ENCODE measurements at regions not wholly inside any gene's neighbourhood (a gene's known extent, or its start where the extent isn't known, plus 50 kb on each side); places are given as distances from the start of the nearest gene placed in this dataset.

- Mint-ChIP-seq H3K27me3 (ENCODE audit: low read depth) (no peaks in the 10 kb centered on the region), H3K4me3 (no peak overlapping the region), H3K9me3 (no peaks in the 10 kb centered on the region), H3K4me1 (ENCODE audit: low read depth) (peaks cover 9% of the 10 kb centered on the region), H3K36me3 (ENCODE audit: insufficient read depth in 2 of 2) (no peaks in the 10 kb centered on the region), H3K27ac (no peak overlapping the region)
- DNase-seq (no peak), ATAC-seq (replicated peaks in 1 of 2) (no peak)
Observed at GRCh38 chr10:88162852-88163251, 299.4 kb downstream of the PTEN start.

DNA sequence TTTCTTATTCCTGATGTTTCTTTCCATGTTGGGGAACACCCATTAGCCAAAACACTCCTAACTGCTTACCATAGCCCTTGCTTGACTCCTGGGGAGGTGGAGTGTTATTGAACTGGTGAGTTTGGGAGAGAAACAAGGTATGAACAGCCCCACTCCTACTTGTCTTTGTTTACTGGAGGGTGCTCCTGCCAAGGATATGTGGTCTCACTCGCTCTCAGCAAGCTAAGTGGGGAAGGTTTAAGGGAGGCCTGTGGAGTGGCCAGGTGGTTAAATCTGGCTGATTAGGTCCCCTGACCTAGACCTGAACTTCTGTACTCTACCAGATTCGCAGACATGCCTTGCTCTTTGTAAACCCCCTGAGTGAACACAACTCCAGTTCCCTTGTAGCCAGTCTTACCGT, 300.1 kb downstream of the PTEN start:
- ATAC-seq (replicated peaks in 1 of 2) (no peak), DNase-seq (no peak)
- no peak overlapping the region for H3K4me3 Mint-ChIP-seq
- peaks cover 9% of the 10 kb centered on the region for H3K4me1 Mint-ChIP-seq (ENCODE audit: low read depth)
- H3K27me3 Mint-ChIP-seq (ENCODE audit: low read depth), result no peaks in the 10 kb centered on the region
- H3K27ac Mint-ChIP-seq, result no peak overlapping the region
- H3K9me3 Mint-ChIP-seq, result peaks cover 0 to under 1% of the 10 kb centered on the region in 2 donors
- H3K36me3 Mint-ChIP-seq (ENCODE audit: insufficient read depth in 2 of 2), result peaks cover 0 to 1% of the 10 kb centered on the region in 2 donors

DNA sequence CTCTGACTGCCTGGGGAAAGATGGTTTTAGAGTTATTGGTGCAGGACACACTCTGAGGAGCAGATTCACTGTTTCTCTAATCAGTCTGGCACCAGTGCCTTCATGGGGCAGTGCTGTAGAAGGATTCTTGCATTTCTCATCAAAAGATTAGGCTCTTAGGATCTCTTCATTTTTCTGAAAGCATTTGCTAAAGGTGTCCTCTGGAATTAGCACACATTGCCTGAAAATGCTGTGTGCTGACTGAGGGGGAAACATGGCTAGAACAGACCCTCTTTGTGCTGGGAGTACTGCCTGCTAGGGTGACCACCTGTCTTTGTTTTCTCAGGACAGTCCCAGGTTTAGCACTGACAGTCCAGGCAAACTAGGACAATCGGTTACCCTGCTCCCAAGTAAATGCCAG, 301.0 kb downstream of the PTEN start:
- Mint-ChIP-seq H3K9me3 (peaks cover 5 to 7% of the 10 kb centered on the region in 2 donors), H3K4me1 (ENCODE audit: low read depth) (peaks cover 15% of the 10 kb centered on the region), H3K27me3 (ENCODE audit: low read depth) (no peaks in the 10 kb centered on the region), H3K36me3 (ENCODE audit: insufficient read depth in 2 of 2) (peaks cover 4 to 6% of the 10 kb centered on the region in 2 donors), H3K27ac (no peak overlapping the region), H3K4me3 (no peak overlapping the region)
- DNase-seq, result no peak
- ATAC-seq (replicated peaks in 1 of 2), result no peak

GRCh38 chr10:88165849-88166271, 302.4 kb downstream of the PTEN start:
- Mint-ChIP-seq H3K9me3 (peaks cover 9 to 11% of the 10 kb centered on the region in 2 donors), H3K36me3 (ENCODE audit: insufficient read depth in 2 of 2) (peaks cover 6 to 8% of the 10 kb centered on the region in 2 donors)
- ATAC-seq (replicated peaks in 1 of 2), result peak in 1 of 2 donors; percentile 17

GRCh38 chr10:88168171-88169036, 305.0 kb downstream of the PTEN start:
- Mint-ChIP-seq H3K27me3 (ENCODE audit: low read depth) (no peaks in the 10 kb centered on the region), H3K4me3 (no peak overlapping the region), H3K27ac (peak overlapping the region; percentile 26), H3K9me3 (peaks cover 9 to 13% of the 10 kb centered on the region in 2 donors), H3K4me1 (ENCODE audit: low read depth) (peaks cover 24% of the 10 kb centered on the region), H3K36me3 (ENCODE audit: insufficient read depth in 2 of 2) (peaks cover 6 to 8% of the 10 kb centered on the region in 2 donors)
- ATAC-seq (replicated peaks in 1 of 2), result peak; percentile 26 to 36
- no peak for DNase-seq

More at GRCh38 chr10:88165849-88166271, 302.4 kb downstream of the PTEN start:
- DNase-seq, result no peak
- Mint-ChIP-seq H3K4me3 (no peak overlapping the region), H3K4me1 (ENCODE audit: low read depth) (peaks cover 20% of the 10 kb centered on the region), H3K27me3 (ENCODE audit: low read depth) (no peaks in the 10 kb centered on the region), H3K27ac (no peak overlapping the region)

DNA sequence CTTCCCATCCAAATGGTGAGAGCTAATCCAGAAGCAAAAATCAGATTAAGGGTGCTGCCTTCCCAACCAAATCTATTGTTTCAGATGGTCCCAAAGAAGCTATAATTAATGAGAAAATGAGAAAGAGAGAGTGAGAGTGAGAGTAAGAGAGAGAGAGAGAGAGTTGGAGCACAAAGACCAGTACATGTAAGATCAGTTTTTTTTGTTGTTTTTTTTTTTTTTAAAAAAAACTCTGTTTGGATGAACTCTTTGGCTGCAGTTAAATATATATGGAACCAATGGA, 305.6 kb downstream of the PTEN start:
- ATAC-seq (replicated peaks in 1 of 2), result no peak
- Mint-ChIP-seq H3K4me3 (no peak overlapping the region), H3K9me3 (peaks cover 9 to 13% of the 10 kb centered on the region in 2 donors), H3K4me1 (ENCODE audit: low read depth) (peaks cover 24% of the 10 kb centered on the region), H3K36me3 (ENCODE audit: insufficient read depth in 2 of 2) (peaks cover 6 to 8% of the 10 kb centered on the region in 2 donors), H3K27me3 (ENCODE audit: low read depth) (no peaks in the 10 kb centered on the region), H3K27ac (peak overlapping the region; percentile 26)
- no peak for DNase-seq

- Mint-ChIP-seq H3K9me3 (peaks cover 13 to 21% of the 10 kb centered on the region in 2 donors), H3K27me3 (ENCODE audit: low read depth) (no peaks in the 10 kb centered on the region), H3K4me1 (ENCODE audit: low read depth) (peaks cover 24% of the 10 kb centered on the region), H3K36me3 (ENCODE audit: insufficient read depth in 2 of 2) (peaks cover 12 to 13% of the 10 kb centered on the region in 2 donors), H3K4me3 (no peak overlapping the region), H3K27ac (peak overlapping the region; percentile 55)
- ATAC-seq (replicated peaks in 1 of 2) (no peak), DNase-seq (no peak)
Observed at GRCh38 chr10:88170628-88171027, 307.2 kb downstream of the PTEN start.

GRCh38 chr10:88172159-88172558, 308.7 kb downstream of the PTEN start:
- H3K27ac Mint-ChIP-seq, result no peak overlapping the region
- H3K4me3 Mint-ChIP-seq, result no peak overlapping the region
- H3K27me3 Mint-ChIP-seq (ENCODE audit: low read depth), result no peaks in the 10 kb centered on the region
- H3K36me3 Mint-ChIP-seq (ENCODE audit: insufficient read depth in 2 of 2), result peaks cover 12 to 13% of the 10 kb centered on the region in 2 donors
- peaks cover 18 to 22% of the 10 kb centered on the region in 2 donors for H3K9me3 Mint-ChIP-seq
- no peak for DNase-seq
- ATAC-seq (replicated peaks in 1 of 2), result no peak
- peaks cover 20% of the 10 kb centered on the region for H3K4me1 Mint-ChIP-seq (ENCODE audit: low read depth)

- Mint-ChIP-seq H3K4me1 (ENCODE audit: low read depth) (peaks cover 14% of the 10 kb centered on the region), H3K9me3 (peaks cover 18 to 22% of the 10 kb centered on the region in 2 donors), H3K4me3 (no peak overlapping the region), H3K27me3 (ENCODE audit: low read depth) (no peaks in the 10 kb centered on the region), H3K36me3 (ENCODE audit: insufficient read depth in 2 of 2) (peaks cover 10 to 11% of the 10 kb centered on the region in 2 donors), H3K27ac (no peak overlapping the region)
- no peak for ATAC-seq (replicated peaks in 1 of 2)
- DNase-seq, result no peak
Observed at GRCh38 chr10:88174391-88174790, 311.0 kb downstream of the PTEN start.

GRCh38 chr10:88178758-88179157, 315.3 kb downstream of the PTEN start:
- Mint-ChIP-seq H3K27me3 (ENCODE audit: low read depth) (no peaks in the 10 kb centered on the region), H3K27ac (no peak overlapping the region), H3K9me3 (peaks cover 13 to 16% of the 10 kb centered on the region in 2 donors), H3K4me3 (no peak overlapping the region), H3K4me1 (ENCODE audit: low read depth) (no peaks in the 10 kb centered on the region), H3K36me3 (ENCODE audit: insufficient read depth in 2 of 2) (peaks cover 6 to 11% of the 10 kb centered on the region in 2 donors)
- no peak for DNase-seq
- ATAC-seq (replicated peaks in 1 of 2), result no peak

- peaks cover 12% of the 10 kb centered on the region in 2 donors for H3K9me3 Mint-ChIP-seq
- no peaks in the 10 kb centered on the region for H3K27me3 Mint-ChIP-seq (ENCODE audit: low read depth)
- DNase-seq, result no peak
- H3K4me1 Mint-ChIP-seq (ENCODE audit: low read depth), result no peaks in the 10 kb centered on the region
- no peak overlapping the region for H3K4me3 Mint-ChIP-seq
- peaks cover 3 to 10% of the 10 kb centered on the region in 2 donors for H3K36me3 Mint-ChIP-seq (ENCODE audit: insufficient read depth in 2 of 2)
- ATAC-seq (replicated peaks in 1 of 2), result no peak
- no peak overlapping the region for H3K27ac Mint-ChIP-seq
Observed at GRCh38 chr10:88179831-88180230, 316.4 kb downstream of the PTEN start.

GRCh38 chr10:88181902-88182600, 318.6 kb downstream of the PTEN start:
- H3K4me1 Mint-ChIP-seq (ENCODE audit: low read depth), result no peaks in the 10 kb centered on the region
- peaks cover 2 to 5% of the 10 kb centered on the region in 2 donors for H3K36me3 Mint-ChIP-seq (ENCODE audit: insufficient read depth in 2 of 2)
- DNase-seq (no peak), ATAC-seq (replicated peaks in 1 of 2) (no peak)
- no peak overlapping the region for H3K4me3 Mint-ChIP-seq
- H3K27me3 Mint-ChIP-seq (ENCODE audit: low read depth), result no peaks in the 10 kb centered on the region
- no peak overlapping the region for H3K27ac Mint-ChIP-seq
- peaks cover 5 to 8% of the 10 kb centered on the region in 2 donors for H3K9me3 Mint-ChIP-seq

DNA sequence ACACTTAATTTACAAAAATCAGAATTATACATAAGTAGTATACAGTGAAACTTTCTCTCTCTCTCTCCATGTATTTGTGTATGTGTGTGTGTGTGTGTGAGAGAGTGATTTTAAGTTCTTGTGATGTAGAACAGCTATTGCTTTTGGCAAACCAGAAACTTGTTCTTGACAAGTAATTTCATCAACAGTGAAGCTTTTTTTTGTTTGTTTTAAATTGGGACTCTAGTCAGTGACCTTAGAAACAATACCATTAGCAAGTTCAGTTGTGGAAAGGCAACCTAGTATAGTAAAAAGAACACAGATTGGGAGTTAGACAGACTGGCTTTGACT, 319.1 kb downstream of the PTEN start:
- DNase-seq (no peak), ATAC-seq (replicated peaks in 1 of 2) (no peak)
- Mint-ChIP-seq H3K4me1 (ENCODE audit: low read depth) (no peaks in the 10 kb centered on the region), H3K27me3 (ENCODE audit: low read depth) (no peaks in the 10 kb centered on the region), H3K9me3 (peaks cover 2 to 5% of the 10 kb centered on the region in 2 donors), H3K27ac (no peak overlapping the region), H3K36me3 (ENCODE audit: insufficient read depth in 2 of 2) (peaks cover under 1 to 4% of the 10 kb centered on the region in 2 donors), H3K4me3 (no peak overlapping the region)
